ENCODE measurements at regions not wholly inside any gene's neighbourhood (a gene's known extent, or its start where the extent isn't known, plus 50 kb on each side); places are given as distances from the start of the nearest gene placed in this dataset.

- no peak for TF ChIP-seq CTCF (IDR thresholded peaks at IDR 0.05)
- TF ChIP-seq TCF7 (CRISPR knock-in tag; IDR thresholded peaks at IDR 0.05; ENCODE audit: low read depth) = no peak
- no peak for TF ChIP-seq NFYB (CRISPR knock-in tag; conservative IDR thresholded peaks at IDR 0.05; ENCODE audit: low read depth)
- TF ChIP-seq ELF4 (CRISPR knock-in tag; IDR thresholded peaks at IDR 0.05; ENCODE audit: low read depth) = no peak
- no peak for TF ChIP-seq RORB (CRISPR knock-in tag; IDR thresholded peaks at IDR 0.05)
- no peak for TF ChIP-seq RELA (CRISPR knock-in tag; IDR thresholded peaks at IDR 0.05; ENCODE audit: borderline replicate concordance)
- no peak for TF ChIP-seq ATF2 (CRISPR knock-in tag; IDR thresholded peaks at IDR 0.05; ENCODE audit: borderline replicate concordance, low read depth)
- no peak for TF ChIP-seq E2F4 (CRISPR knock-in tag; IDR thresholded peaks at IDR 0.05; ENCODE audit: borderline replicate concordance, low read depth)
- TF ChIP-seq STAT6 (CRISPR knock-in tag; conservative IDR thresholded peaks at IDR 0.05; ENCODE audit: low read depth) = no peak
Measured at GRCh38 chr2:215817046-215817445, 196.3 kb downstream of the MREG start.
